Right lung (tissue), 2 donors: ENCODE measurements at regions not wholly inside any gene's neighbourhood (a gene's known extent, or its start where the extent isn't known, plus 50 kb on each side); places are given as distances from the start of the nearest gene placed in this dataset.
A peak's percentile ranks its signal among the peaks of the same experiment; 100 is the strongest.

Experiments
- DNase-seq, 2 donors: peaks; one replicate each; pipeline ENCODE4 v3.0.0-alpha.2; 2013

DNA sequence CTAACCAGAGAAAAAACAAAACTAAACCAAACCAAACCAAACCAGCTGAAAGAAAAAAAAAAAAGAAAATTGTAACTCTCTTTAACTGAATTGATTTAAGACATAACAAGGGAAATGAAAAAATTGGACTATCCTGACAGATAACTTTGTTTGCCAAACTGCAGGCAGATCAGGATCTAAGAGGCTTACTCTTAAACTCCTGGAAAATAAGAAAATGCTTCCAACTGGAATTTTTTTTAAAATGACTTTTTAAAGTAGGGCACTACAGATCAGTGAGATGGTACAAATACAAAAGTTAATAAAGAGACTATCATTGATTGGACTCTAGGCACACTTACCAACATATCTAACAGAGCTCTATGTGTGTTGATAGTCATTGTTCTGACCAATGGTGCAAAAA is 125.5 kb upstream of the KCNJ16 start:
- DNase-seq, result no peak

DNA sequence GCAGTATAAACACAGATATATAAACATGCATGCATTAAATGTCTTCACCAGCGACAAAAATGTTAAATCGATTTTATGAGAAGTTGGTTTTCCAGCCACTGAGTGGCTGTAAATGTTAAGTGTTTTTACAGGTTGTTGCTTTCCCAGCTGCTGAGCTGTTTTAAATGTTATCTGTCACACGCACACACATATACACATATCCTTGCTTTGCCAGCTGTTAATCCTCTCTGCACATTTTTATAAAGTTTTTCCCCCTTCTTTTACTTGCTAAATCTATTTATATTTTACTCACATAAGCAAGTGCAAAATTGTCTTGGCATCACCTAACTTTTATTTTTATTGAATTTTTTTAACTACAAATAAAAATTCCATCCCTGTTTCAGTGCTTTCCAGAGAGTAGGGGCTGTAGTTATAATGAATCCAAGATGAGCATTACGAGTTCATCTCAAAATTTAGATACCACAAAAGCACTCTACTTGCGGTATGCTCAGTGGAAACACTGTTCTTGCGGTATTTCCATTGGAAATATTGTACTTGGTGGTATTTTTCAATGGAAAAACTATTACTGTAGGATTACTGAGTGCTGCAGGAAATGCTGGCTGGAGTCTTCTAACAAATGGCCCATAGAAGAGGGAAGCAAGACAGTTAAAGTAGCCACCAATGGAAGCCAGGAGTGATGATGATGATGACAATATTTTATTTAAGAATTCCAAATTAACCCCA is 124.9 kb upstream of the KCNJ16 start:
- DNase-seq, result no peak

DNA sequence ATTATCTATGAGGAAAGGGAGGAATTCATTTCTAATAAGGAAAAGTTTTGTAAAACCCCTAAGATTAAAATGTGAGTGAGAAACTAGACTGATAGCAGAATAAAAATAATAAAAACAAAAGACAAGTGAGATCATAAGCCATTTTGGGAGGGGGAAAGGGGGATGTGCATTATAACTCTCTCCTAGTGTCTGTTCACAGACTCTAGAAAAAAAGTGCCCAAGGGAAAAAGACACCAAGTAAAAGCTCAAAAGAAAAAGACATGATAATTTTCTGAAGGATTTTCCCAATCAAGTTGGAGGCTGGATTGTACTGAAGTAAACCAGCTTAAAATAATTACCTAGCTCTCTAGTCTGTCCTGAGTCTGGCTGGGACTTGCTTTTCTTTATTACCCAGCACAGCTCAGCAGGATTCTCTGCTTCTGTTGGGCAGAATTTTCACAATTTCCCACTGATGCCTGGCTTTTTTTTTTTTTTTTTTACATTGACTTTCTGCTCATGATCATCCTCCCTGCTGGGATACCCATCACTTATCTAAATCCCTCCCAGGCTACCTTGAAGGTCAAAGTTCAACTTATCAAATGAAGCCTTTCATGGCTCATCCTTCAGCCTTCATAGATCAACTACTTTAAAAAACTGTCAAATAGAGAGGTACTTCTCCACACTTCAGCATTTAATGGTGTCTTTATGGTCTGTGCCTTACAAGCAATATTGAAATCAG is 124.2 kb upstream of the KCNJ16 start:
- no peak for DNase-seq

DNA sequence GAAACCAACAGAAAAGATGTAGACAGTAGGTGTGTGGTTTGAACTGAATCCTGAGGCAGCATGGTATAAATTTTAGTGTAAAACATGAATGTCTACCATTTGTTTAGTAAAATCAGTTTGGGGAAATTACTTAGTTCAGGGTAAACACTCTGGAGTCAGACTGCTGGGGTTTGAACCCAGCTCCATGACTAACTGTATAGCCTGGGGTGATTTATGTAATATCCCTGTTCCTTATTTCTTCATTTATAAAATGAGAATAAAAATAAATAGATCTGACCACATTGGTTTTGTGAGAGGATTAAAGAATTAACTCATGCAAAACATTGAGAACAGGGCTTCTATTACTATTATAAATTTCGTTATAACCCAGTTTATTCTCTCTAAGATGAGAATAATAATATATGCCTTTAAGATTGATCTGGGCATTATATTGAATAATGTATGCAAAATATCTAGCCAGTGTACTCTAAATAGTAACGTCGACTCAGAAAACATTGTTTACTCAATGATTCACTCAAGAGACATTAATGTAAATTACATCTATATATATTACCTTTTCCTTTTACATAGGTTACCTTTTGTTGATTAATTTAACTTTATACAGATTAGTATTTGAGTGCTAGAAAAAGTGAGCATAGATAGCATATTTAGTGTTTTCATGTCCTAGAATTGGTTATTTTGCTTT is 120.6 kb upstream of the KCNJ16 start:
- DNase-seq, result no peak

DNA sequence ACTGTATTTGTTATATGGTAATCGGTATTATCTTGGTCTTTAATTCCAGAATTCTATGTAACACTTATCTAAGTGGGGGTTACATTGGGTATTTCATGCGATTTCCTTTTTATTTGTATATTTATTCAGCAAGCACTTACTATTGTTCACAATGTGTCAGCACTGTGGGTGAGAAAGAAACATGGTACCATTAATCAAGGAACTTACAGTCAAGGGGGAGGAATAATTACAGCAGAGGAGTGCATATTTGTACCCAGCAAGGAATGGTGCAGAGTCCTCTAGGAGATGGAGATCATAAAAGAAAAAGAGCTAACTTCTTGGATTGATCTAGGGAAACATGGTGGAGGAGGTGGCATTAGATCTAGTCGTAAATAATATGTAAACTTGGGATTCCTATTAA is 117.0 kb upstream of the KCNJ16 start:
- DNase-seq, result no peak

DNA sequence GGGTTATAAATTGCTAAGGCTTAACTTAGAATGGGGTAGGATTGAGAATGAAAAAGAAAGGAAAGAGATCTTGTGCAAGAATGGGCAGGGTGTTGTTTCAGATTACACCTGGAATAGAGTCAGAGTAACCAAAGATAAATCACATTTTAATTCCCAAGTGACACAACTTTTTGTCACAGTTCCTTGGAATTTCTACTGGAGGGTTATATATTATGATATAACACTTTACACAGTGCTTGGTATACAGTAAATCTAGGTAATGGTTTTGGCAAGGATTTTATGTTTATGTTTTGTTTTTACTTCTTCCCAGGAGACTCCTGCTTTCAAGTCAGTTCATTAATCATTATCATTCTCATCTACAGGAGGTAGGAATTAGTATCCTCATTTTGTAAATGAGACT is 115.7 kb upstream of the KCNJ16 start:
- no peak for DNase-seq

DNA sequence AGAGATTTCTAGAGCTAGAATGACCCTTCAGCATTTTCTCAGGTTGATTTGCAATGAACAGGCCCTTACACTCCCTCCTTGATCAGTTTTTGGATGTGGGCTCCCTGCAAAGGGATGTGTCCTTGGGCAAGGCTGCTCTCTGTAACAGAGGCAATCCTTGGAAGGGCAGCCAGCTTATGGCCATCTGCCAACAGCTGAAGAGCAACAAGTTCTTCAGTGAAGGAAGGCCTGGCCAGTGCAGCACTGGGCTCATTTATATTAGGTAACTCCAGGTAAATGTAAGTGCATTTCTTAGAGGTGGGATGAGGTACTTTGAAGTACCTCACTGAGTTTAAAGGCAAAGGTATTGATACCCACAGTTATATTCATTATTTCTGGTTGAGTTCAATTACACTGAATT is 114.3 kb upstream of the KCNJ16 start:
- no peak for DNase-seq

DNA sequence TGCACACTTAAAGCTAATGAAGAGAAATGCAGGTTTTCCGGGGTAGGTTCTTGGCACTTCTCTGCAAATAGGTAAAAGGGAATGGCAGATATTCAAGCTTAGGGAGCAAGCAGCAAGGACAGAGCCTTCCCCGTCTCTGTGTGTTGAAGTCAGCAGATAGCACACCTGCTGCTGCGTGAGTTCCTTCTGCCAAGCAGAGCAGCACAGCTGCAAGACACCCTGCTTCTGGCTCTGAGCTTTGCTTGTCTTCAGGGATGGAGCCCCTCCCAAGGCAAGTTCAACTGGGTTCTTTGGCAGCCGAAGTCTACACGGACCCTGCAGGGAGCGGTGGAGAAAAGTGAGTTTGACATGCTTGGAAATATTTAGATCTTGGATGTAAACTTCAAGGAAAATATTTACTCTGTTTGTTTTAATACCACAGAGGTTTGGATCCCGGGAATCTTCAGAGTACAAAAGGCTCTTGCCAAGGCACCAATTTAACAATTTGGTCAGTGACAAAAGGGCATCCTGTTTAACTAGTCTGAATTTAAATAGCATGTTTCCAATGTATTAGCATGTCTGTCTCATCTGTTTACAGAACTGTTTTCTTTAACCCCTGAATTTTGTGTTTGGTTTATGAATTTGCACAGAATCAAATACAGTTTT is 113.4 kb upstream of the KCNJ16 start:
- peak in 1 of 2 donors; percentile 16 for DNase-seq

DNA sequence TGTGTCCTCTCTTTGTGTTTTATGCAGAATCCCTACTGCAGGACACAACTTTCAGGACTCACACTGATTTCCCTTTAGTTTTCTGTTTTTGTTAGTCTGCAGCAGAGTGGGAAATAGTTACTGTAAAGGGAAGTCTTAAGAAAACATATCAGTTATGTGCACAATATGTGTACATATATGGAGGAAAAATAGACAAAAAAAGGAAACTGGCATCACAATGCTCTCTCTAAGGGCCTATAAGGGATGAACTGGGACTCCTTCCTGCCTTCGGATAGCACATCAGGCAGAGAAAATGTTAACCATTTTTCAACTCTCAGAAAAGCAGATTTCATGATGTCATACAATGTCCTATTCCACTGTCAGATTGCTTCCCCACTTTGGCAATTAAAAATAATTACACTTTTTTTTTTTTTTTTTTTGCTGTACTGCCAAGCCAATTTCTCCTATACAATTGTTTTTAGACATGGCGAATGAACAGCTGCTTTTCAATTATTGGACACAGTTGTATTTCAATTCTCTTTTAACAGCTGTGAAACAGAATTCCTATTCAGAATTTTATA is 112.5 kb upstream of the KCNJ16 start:
- DNase-seq, result no peak

DNA sequence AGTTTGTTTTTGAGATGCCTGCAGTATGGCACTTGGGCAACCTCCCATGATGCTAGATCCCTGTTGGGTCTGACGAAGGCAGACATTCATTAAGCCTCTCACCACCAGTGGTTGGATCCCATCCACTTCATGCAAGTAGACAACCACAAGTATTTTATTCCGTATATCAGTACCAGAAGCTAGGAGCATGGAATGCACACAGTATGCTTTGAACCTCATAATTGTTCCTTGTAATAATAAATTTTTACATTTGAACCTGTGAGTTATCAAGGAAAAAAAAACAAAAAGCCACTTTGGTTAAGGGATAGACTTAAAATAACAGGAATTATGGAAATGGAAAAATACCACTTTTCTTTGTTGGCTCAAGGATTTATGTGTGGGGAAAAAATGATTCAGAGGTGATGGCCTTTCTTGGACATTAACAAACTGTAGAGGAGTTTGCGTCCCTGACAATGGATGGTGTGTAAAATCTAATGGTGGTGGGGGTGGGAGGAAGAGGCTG is 107.1 kb upstream of the KCNJ16 start:
- DNase-seq, result no peak

DNA sequence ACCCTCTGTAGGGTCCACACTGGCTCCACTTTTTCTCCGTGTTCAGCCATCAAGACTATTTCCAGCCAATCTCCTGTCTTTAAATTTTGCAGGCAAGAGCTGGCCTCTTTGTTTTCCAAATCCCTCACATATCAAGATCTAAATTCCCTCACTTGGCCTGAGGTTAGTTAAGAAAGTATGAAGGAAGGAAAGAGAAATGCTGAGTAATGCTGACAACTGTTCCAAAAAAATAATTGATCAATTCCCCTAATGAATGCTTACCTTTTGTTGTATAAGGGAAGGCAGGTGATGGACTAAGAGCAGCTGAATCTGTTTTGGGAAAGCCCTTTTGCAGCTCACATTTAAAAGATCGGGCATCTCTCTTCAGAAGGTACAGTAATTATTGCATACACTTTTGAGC is 105.1 kb upstream of the KCNJ16 start:
- no peak for DNase-seq

DNA sequence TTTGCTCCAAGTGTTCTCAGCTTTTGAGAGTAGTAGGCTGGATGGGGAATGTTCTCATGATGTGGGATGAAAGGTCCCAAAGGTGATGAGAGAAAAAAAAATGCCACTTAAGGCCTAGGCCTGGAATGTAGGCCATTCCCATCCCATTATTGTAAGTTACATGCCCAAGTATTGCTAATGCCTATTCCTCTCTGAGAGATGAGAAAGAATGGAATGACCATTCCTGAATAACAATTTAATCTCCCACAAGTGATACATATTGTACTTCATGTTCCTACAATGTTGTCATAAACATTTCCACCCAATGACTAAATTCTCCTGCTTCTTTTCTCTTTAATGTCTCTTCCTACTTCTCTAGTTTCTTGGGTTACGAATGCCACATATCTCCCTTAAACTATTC is 102.8 kb upstream of the KCNJ16 start:
- no peak for DNase-seq

DNA sequence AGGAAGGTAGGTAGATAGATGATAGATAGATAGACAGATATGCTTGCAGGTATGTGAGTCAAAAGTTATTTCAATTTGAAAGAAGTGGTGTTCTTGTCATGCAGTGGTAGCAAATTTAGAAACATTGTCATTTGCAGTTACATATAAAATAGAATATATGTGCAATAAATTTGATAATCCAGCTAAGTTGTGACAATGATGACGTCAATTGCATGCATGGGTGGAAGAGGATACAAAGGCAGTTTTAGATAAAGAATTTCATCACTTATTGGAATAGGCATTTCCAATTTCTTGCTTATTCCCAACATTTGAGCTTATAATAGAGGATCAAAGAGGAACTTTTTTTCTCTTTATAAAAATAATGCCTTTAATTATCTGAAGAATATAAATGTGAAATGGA is 99.2 kb upstream of the KCNJ16 start:
- DNase-seq, result no peak

DNA sequence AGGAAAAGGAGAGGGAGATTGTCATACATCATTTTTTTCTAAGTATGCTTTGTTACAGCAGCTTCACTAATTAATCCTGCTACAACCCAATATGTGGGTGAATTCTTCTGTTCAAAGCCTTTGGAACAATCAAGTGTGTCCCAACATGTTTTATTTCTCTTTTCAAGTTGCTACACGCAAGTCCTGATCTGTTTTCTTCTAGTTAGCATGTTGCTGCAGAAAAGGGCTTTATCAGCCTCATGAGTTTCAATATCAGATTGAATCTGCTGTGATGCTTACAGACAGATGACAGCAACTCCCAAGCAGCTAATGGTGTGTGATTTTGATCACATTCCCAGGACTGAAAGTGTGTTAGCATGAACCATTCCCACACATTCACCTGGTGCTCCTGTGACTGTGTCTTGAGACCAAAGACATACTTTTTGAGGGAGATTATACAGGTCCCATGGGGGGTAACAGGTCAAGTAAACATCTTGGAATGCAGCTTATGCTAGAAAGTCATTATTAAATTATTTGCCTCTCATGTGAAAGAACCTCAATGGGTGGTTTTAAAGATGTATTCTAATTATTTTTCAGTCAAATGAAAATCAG is 96.9 kb upstream of the KCNJ16 start:
- DNase-seq, result no peak

DNA sequence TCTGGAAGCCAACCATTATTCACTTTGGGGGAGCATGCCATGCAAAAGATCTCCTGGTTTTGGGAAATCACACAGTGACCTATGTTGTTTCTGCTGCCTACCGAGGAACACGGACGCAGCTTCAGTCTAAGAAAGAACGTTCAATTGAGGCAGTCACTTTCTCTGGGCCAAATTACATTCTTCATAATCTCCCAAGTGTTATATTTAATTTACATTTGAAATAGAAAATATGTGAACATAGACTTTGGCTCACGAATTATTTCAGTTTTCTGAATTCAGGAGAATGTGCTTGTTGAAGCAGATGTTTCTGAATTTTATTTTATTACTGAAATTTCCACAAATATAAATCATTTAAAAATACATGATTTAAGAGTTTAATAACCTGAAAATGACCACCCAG is 93.6 kb upstream of the KCNJ16 start:
- DNase-seq, result no peak

DNA sequence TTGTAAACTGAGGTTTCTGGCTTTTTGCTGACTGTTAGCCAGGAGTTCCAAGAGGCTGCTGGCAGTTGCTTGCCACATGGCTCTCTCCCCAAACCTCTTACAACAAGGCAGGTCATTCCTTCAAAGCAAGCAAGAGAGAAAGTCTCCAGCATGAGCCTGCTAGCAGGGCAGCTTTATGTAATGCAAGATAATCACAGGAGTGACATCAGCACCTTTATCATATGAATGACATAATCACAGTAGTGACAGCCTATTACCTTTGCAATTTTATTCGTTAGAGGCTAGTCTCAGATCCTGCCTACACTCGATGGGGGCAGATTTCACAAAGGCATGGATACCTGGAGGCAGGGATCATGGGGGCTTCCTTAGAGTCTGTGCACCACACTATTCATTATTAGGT is 79.5 kb upstream of the KCNJ16 start:
- no peak for DNase-seq

DNA sequence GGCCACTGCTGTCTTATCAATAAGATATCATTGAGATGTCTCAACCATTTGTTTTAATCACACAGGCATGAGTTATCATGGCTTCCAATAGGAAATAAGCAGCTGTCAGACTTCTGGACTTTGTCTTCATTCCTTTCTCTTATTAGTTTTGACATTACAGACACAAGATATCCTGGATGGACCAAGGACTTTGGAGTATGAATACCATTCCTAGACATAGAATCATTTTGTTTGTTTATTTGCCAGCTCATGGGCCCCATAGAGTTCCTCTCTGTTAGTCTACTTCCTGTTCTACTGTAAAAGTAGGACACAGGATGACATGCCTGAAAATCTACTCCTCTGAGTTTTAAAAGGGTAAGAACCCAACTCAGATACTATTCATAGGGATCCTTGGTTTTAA is 77.7 kb upstream of the KCNJ16 start:
- DNase-seq, result no peak

DNA sequence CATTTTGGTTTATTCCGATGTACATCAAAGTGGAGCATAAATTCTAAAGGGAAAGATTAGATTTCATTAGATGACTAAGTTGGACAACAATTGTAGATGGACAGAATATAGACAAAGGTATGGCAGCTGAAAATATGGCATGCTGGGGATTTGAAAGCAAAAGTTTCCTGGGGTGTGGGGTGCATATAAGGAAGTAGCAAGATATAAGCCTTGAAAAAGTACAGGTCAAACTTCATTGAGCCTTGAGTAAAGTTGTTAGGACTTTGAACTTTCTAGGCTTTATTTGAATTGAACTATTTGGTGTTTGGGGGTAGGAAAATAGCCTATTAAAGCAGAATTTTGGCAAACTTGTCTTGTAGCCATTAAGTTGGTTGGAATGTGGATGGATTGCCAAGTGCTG is 75.8 kb upstream of the KCNJ16 start:
- DNase-seq, result no peak

DNA sequence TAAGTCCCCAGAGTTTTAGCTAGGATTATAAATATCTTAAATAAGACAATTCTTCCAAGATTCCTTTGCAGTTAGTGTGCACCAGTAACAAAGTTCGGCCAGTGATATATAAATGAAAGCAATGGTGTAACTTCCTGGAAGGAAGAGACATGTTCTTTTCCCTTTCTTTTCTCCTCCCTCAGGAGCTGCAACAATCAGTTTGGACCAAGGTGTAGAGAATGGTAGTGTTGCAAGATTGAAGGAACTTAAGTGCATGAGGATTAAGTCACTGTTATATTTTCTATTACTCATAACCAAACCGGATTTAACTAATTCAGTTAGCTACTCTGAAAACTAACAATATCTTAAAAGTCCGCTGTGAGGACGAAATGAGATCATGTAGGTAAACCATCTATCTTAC is 68.9 kb upstream of the KCNJ16 start:
- DNase-seq, result no peak

DNA sequence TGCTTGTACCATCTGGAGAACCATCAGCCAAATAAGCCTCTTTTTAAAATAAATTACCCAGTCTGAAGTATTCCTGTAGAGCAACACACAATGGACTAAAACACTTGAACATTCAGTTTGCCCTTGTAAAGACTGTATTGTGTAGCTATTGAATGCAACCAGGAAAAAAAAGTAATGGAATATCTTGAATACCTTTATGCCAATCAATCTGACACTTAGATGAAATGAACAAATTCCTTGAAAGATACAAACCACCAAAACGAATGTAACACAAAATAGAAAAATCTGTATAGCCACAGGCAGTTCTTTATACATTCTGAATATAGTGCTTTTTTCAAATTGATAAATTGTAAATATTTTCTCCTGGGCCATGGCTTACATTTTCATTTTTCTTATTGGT is 63.3 kb upstream of the KCNJ16 start:
- no peak for DNase-seq

DNA sequence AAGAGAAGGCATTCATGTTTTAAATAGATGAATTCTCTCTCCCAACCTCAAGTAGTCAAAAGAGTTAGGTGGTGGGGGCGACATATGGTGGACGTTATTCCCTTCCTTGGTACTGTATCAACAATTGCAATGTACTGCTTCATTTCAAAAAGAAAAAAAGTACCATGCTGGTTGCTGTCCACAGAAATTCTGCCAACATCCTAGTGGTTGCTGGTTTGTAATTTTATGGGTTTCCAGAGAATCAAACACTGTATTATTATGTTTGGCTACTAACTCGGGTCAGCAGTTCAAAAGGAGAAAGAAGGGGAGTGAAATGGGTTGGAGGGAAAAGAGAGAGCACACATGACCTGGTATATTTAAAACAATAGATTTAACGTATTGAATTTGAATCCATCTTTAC is 61.1 kb upstream of the KCNJ16 start:
- no peak for DNase-seq

DNA sequence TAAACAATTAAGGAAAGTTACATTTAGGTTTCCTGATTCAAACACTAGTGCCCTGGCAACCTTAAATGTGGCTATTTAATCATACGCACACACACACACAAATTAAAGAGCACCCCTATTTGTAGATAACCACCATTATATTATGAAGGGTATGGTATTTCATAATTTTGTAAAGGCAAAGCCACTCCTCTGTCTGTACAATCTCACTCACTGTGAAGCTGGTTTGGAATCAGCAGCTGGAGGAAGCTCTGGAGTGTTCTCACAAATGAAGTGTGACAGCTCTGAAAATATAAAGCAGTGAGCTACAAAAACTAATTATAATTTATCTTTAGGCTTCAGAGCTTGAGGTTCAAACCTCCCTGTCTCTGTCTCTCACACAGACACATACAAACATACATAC is 57.9 kb upstream of the KCNJ16 start:
- no peak for DNase-seq
